ENCODE measurements at regions not wholly inside any gene's neighbourhood (a gene's known extent, or its start where the extent isn't known, plus 50 kb on each side); places are given as distances from the start of the nearest gene placed in this dataset.

- TF ChIP-seq CTCF (IDR thresholded peaks at IDR 0.05) (no peak), POLR2A (IDR thresholded peaks at IDR 0.05) (no peak)
Measured at GRCh38 chr1:87521452-87521851, 192.8 kb downstream of the LMO4 start.

Data from lower leg skin (tissue), 3 donors.